Skeletal muscle satellite cell (primary cell): ENCODE measurements at regions not wholly inside any gene's neighbourhood (a gene's known extent, or its start where the extent isn't known, plus 50 kb on each side); places are given as distances from the start of the nearest gene placed in this dataset.

Experiments used
- H3K27me3 ChIP-seq: 2 replicates; pipeline ENCODE4 v1.7.0; 2013; ENCODE audit warnings: low read length; ENCODE audit not compliant: control insufficient read depth, insufficient read depth
- H3K36me3 ChIP-seq: 2 replicates; pipeline ENCODE4 v1.7.0; 2013; ENCODE audit warnings: mild to moderate bottlenecking, control low read depth, low read length; ENCODE audit not compliant: insufficient read depth
- H3K4me1 ChIP-seq: 2 replicates; pipeline ENCODE4 v1.7.0; 2013; ENCODE audit warnings: low read length; ENCODE audit not compliant: control insufficient read depth, insufficient read depth
- H3K4me2 ChIP-seq: 2 replicates; pipeline ENCODE4 v1.7.0; 2013; ENCODE audit warnings: mild to moderate bottlenecking, low read length
- H3K4me3 ChIP-seq: 2 replicates; pipeline ENCODE4 v1.7.0; 2013; ENCODE audit warnings: low read length
- H3K9ac ChIP-seq: 2 replicates; pipeline ENCODE4 v1.7.0; 2013; ENCODE audit warnings: mild to moderate bottlenecking, low read depth, low read length, moderate library complexity
- H3K9me3 ChIP-seq: replicated peaks from 2 replicates; pipeline ENCODE4 v1.7.0; 2013; ENCODE audit warnings: mild to moderate bottlenecking, control low read depth, low read length

GRCh38 chr13:47268270-47268669, 371.4 kb upstream of the HTR2A start:
- Histone ChIP-seq H3K4me3 (no peak overlapping the region), H3K36me3 (no peaks in the 10 kb centered on the region), H3K27me3 (no peaks in the 10 kb centered on the region), H3K9ac (no peak overlapping the region), H3K4me2 (no peak overlapping the region), H3K9me3 (no peaks in the 10 kb centered on the region), H3K4me1 (no peaks in the 10 kb centered on the region)

GRCh38 chr13:47258384-47258783, 361.5 kb upstream of the HTR2A start:
- no peak overlapping the region for H3K4me3 ChIP-seq

GRCh38 chr13:47256618-47257017, 359.8 kb upstream of the HTR2A start:
- Histone ChIP-seq H3K9ac (no peak overlapping the region), H3K27me3 (no peaks in the 10 kb centered on the region), H3K36me3 (no peaks in the 10 kb centered on the region), H3K4me1 (peaks cover 12% of the 10 kb centered on the region), H3K4me3 (no peak overlapping the region), H3K9me3 (no peaks in the 10 kb centered on the region), H3K4me2 (no peak overlapping the region)

More at GRCh38 chr13:47258384-47258783, 361.5 kb upstream of the HTR2A start:
- peaks cover 12% of the 10 kb centered on the region for H3K4me1 ChIP-seq
- H3K9ac ChIP-seq, result no peak overlapping the region
- no peaks in the 10 kb centered on the region for H3K36me3 ChIP-seq
- H3K4me2 ChIP-seq, result no peak overlapping the region
- H3K27me3 ChIP-seq, result no peaks in the 10 kb centered on the region
- no peaks in the 10 kb centered on the region for H3K9me3 ChIP-seq

GRCh38 chr13:47252627-47253026, 355.8 kb upstream of the HTR2A start:
- Histone ChIP-seq H3K9me3 (no peaks in the 10 kb centered on the region), H3K4me1 (peaks cover 12% of the 10 kb centered on the region), H3K9ac (no peak overlapping the region), H3K4me3 (no peak overlapping the region), H3K27me3 (no peaks in the 10 kb centered on the region), H3K36me3 (no peaks in the 10 kb centered on the region), H3K4me2 (no peak overlapping the region)

- Histone ChIP-seq H3K9me3 (no peaks in the 10 kb centered on the region), H3K4me1 (peaks cover 8% of the 10 kb centered on the region), H3K4me2 (no peak overlapping the region), H3K36me3 (no peaks in the 10 kb centered on the region), H3K9ac (no peak overlapping the region), H3K27me3 (no peaks in the 10 kb centered on the region), H3K4me3 (no peak overlapping the region)
Measured at GRCh38 chr13:47251771-47252170, 354.9 kb upstream of the HTR2A start.

- Histone ChIP-seq H3K36me3 (no peaks in the 10 kb centered on the region), H3K4me3 (no peak overlapping the region), H3K4me2 (no peak overlapping the region), H3K9ac (no peak overlapping the region), H3K27me3 (no peaks in the 10 kb centered on the region), H3K4me1 (no peaks in the 10 kb centered on the region), H3K9me3 (no peaks in the 10 kb centered on the region)
Measured at GRCh38 chr13:47250146-47250545, 353.3 kb upstream of the HTR2A start.

GRCh38 chr13:47249266-47249665, 352.4 kb upstream of the HTR2A start:
- no peaks in the 10 kb centered on the region for H3K9me3 ChIP-seq
- H3K9ac ChIP-seq, result no peak overlapping the region
- H3K4me2 ChIP-seq, result no peak overlapping the region
- H3K27me3 ChIP-seq, result no peaks in the 10 kb centered on the region
- H3K36me3 ChIP-seq, result no peaks in the 10 kb centered on the region
- no peaks in the 10 kb centered on the region for H3K4me1 ChIP-seq
- H3K4me3 ChIP-seq, result no peak overlapping the region

GRCh38 chr13:47241446-47241845, 344.6 kb upstream of the HTR2A start:
- no peak overlapping the region for H3K4me3 ChIP-seq
- no peaks in the 10 kb centered on the region for H3K9me3 ChIP-seq
- no peaks in the 10 kb centered on the region for H3K27me3 ChIP-seq
- no peaks in the 10 kb centered on the region for H3K36me3 ChIP-seq
- no peak overlapping the region for H3K4me2 ChIP-seq
- H3K9ac ChIP-seq, result no peak overlapping the region
- H3K4me1 ChIP-seq, result no peaks in the 10 kb centered on the region

GRCh38 chr13:47239025-47239424, 342.2 kb upstream of the HTR2A start:
- Histone ChIP-seq H3K36me3 (no peaks in the 10 kb centered on the region), H3K9ac (no peak overlapping the region), H3K9me3 (no peaks in the 10 kb centered on the region), H3K4me2 (no peak overlapping the region), H3K4me3 (no peak overlapping the region), H3K27me3 (no peaks in the 10 kb centered on the region), H3K4me1 (no peaks in the 10 kb centered on the region)

GRCh38 chr13:47237571-47237970, 340.7 kb upstream of the HTR2A start:
- Histone ChIP-seq H3K4me2 (no peak overlapping the region), H3K4me1 (no peaks in the 10 kb centered on the region), H3K4me3 (no peak overlapping the region), H3K27me3 (no peaks in the 10 kb centered on the region), H3K36me3 (no peaks in the 10 kb centered on the region), H3K9ac (no peak overlapping the region), H3K9me3 (no peaks in the 10 kb centered on the region)

- no peaks in the 10 kb centered on the region for H3K4me1 ChIP-seq
- no peaks in the 10 kb centered on the region for H3K27me3 ChIP-seq
- no peaks in the 10 kb centered on the region for H3K36me3 ChIP-seq
- no peak overlapping the region for H3K4me2 ChIP-seq
- H3K4me3 ChIP-seq, result no peak overlapping the region
- H3K9me3 ChIP-seq, result no peaks in the 10 kb centered on the region
- H3K9ac ChIP-seq, result no peak overlapping the region
Measured at GRCh38 chr13:47233734-47234133, 336.9 kb upstream of the HTR2A start.

GRCh38 chr13:47232516-47232915, 335.7 kb upstream of the HTR2A start:
- Histone ChIP-seq H3K4me2 (no peak overlapping the region), H3K27me3 (no peaks in the 10 kb centered on the region), H3K9me3 (no peaks in the 10 kb centered on the region), H3K4me3 (no peak overlapping the region), H3K9ac (no peak overlapping the region), H3K36me3 (no peaks in the 10 kb centered on the region), H3K4me1 (no peaks in the 10 kb centered on the region)
